Mucosa of gallbladder (tissue), 1 donor: ENCODE measurements at regions not wholly inside any gene's neighbourhood (a gene's known extent, or its start where the extent isn't known, plus 50 kb on each side); places are given as distances from the start of the nearest gene placed in this dataset.
"Not testable (repeated sequence)": the region's sequence is repeated elsewhere in the genome, so short reads cannot be mapped to it uniquely, and the experiment has no call there.

Experiments
- DNase-seq: peaks from one replicate; pipeline ENCODE4 v3.0.0-alpha.2; 2020; ENCODE audit warnings: low spot score
- donor health status: DM: no; HTN: no; CAD: no.

- DNase-seq = no peak
Observed at GRCh38 chr3:76525726-76526125, 514.2 kb upstream of the ROBO2 start.

GRCh38 chr3:76527773-76528172, 512.1 kb upstream of the ROBO2 start:
- no peak for DNase-seq

GRCh38 chr3:76532158-76532822, 507.6 kb upstream of the ROBO2 start:
- no peak for DNase-seq

- DNase-seq = not testable (repeated sequence)
Observed at GRCh38 chr3:76533710-76534109, 506.2 kb upstream of the ROBO2 start.

GRCh38 chr3:76537857-76538256, 502.0 kb upstream of the ROBO2 start:
- DNase-seq = not testable (repeated sequence)

GRCh38 chr3:76547674-76548073, 492.2 kb upstream of the ROBO2 start:
- no peak for DNase-seq

- DNase-seq = no peak
Observed at GRCh38 chr3:76550522-76551201, 489.2 kb upstream of the ROBO2 start.

GRCh38 chr3:76551739-76552138, 488.2 kb upstream of the ROBO2 start:
- DNase-seq = no peak

- no peak for DNase-seq
Observed at GRCh38 chr3:76552653-76553052, 487.2 kb upstream of the ROBO2 start.

- DNase-seq = no peak
Observed at GRCh38 chr3:76554707-76555106, 485.2 kb upstream of the ROBO2 start.

GRCh38 chr3:76561494-76562236, 478.2 kb upstream of the ROBO2 start:
- DNase-seq = no peak

GRCh38 chr3:76565496-76566210, 474.2 kb upstream of the ROBO2 start:
- no peak for DNase-seq

- DNase-seq = no peak
Observed at GRCh38 chr3:76566211-76566534, 473.7 kb upstream of the ROBO2 start.

- DNase-seq = no peak
Observed at GRCh38 chr3:76566904-76567303, 473.0 kb upstream of the ROBO2 start.

GRCh38 chr3:76570436-76571057, 469.4 kb upstream of the ROBO2 start:
- no peak for DNase-seq

GRCh38 chr3:76576201-76576600, 463.7 kb upstream of the ROBO2 start:
- no peak for DNase-seq

- no peak for DNase-seq
Observed at GRCh38 chr3:76582098-76582497, 457.8 kb upstream of the ROBO2 start.

- DNase-seq = no peak
Observed at GRCh38 chr3:76582632-76583378, 457.1 kb upstream of the ROBO2 start.

GRCh38 chr3:76585794-76586392, 454.0 kb upstream of the ROBO2 start:
- no peak for DNase-seq

- no peak for DNase-seq
Observed at GRCh38 chr3:76586471-76586870, 453.4 kb upstream of the ROBO2 start.

- DNase-seq = no peak
Observed at GRCh38 chr3:76610150-76610549, 429.7 kb upstream of the ROBO2 start.
